CD4-positive, alpha-beta T cell (primary cell): ENCODE measurements at regions not wholly inside any gene's neighbourhood (a gene's known extent, or its start where the extent isn't known, plus 50 kb on each side); places are given as distances from the start of the nearest gene placed in this dataset.

Experiments
- ATAC-seq: fragments of 200-7000 bp; cut with Tn5 transposase; one replicate; pipeline ENCODE4 v1.10.0; 2022; ENCODE audit warnings: mild to moderate bottlenecking; ENCODE audit not compliant: poor library complexity
- CTCF ChIA-PET: fragments of 350-600 bp; sonication (Branson Sonifier 250); formaldehyde crosslinking; loops from one replicate; lab custom pipeline; 2021; ENCODE audit warnings: antibody characterized with exemption, inconsistent platforms; lab: Charles Lee
- POLR2A ChIA-PET: fragments of 350-600 bp; sonication (Branson Sonifier 250); formaldehyde crosslinking; loops from one replicate; lab custom pipeline; 2021; ENCODE audit warnings: antibody characterized with exemption, inconsistent platforms; lab: Charles Lee
- DNase-seq, 14 experiments: peaks; one replicate each; pipeline ENCODE4 v3.0.0-alpha.2; 2013 to 2020; ENCODE audit warnings: mixed read lengths in 2 of 14
- H3K27ac ChIP-seq, 2 donors: one replicate each; pipeline versions ENCODE4 v1.5.1 to v1.7.0; 2013; ENCODE audit warnings: low read length in 2 of 2, low read depth in 1 of 2, mild to moderate bottlenecking in 1 of 2
- H3K27me3 ChIP-seq, 2 experiments: 1 replicate in 1 of 2; 2 replicates in 1 of 2; pipeline versions ENCODE4 v1.6.1 to v1.7.0; 2013; ENCODE audit warnings: low read length in 2 of 2, control low read depth in 1 of 2, mild to moderate bottlenecking in 1 of 2, moderate library complexity in 1 of 2; ENCODE audit not compliant: insufficient read depth in 2 of 2, control insufficient read depth in 1 of 2
- H3K36me3 ChIP-seq: one replicate; pipeline ENCODE4 v1.6.1; 2013; ENCODE audit warnings: low read length, control low read depth; ENCODE audit not compliant: insufficient read depth
- H3K4me1 ChIP-seq: one replicate; pipeline ENCODE4 v1.6.1; 2013; ENCODE audit warnings: low read length, control low read depth; ENCODE audit not compliant: insufficient read depth
- H3K4me3 ChIP-seq: one replicate; pipeline ENCODE4 v1.5.1; 2013; ENCODE audit warnings: mild to moderate bottlenecking, low read length, moderate library complexity
- H3K9me3 ChIP-seq, 2 experiments: 1 replicate in 1 of 2; 2 replicates in 1 of 2; pipeline versions ENCODE4 v1.6.1 to v1.7.0; 2013; ENCODE audit warnings: low read length in 2 of 2, mild to moderate bottlenecking in 2 of 2, control low read depth in 1 of 2, moderate library complexity in 1 of 2; ENCODE audit not compliant: control insufficient read depth in 1 of 2, insufficient read depth in 1 of 2
- H3K27ac Mint-ChIP-seq: one replicate; pipeline ENCODE4 v1.8.0; 2020; ENCODE audit warnings: mixed read lengths
- H3K27me3 Mint-ChIP-seq: one replicate; pipeline ENCODE4 v1.8.0; 2021; ENCODE audit warnings: mixed read lengths
- H3K36me3 Mint-ChIP-seq: one replicate; pipeline ENCODE4 v1.8.0; 2021; ENCODE audit warnings: low read depth, mixed read lengths
- H3K4me1 Mint-ChIP-seq: one replicate; pipeline ENCODE4 v1.8.0; 2021; ENCODE audit warnings: low read depth, mixed read lengths
- H3K4me3 Mint-ChIP-seq: one replicate; pipeline ENCODE4 v1.8.0; 2020; ENCODE audit warnings: mild to moderate bottlenecking, mixed read lengths
- H3K9me3 Mint-ChIP-seq: one replicate; pipeline ENCODE4 v1.8.0; 2020; ENCODE audit warnings: mixed read lengths
- intact Hi-C, 2 experiments: fragments of 100-400 bp; cut with DNase I in 1 of 2; cut with micrococcal nuclease in 1 of 2; formaldehyde crosslinking; loops; one replicate each; pipeline versions ENCODE4 v1.15.1 to v1.9.0; 2023 to 2025; cut with DNase I, micrococcal nuclease
- TF ChIP-seq, protein P1 (sequence below): fragments of 200-600 bp; IDR thresholded peaks from one replicate; pipeline ENCODE4 v1.8.0; 2022; ENCODE audit warnings: antibody characterized with exemption, mild to moderate bottlenecking

- ATAC-seq (no peak), DNase-seq (no peak)
- Mint-ChIP-seq H3K9me3 (peaks cover 10% of the 10 kb centered on the region), H3K27me3 (no peaks in the 10 kb centered on the region), H3K36me3 (no peaks in the 10 kb centered on the region), H3K4me1 (no peaks in the 10 kb centered on the region), H3K27ac (no peak overlapping the region), H3K4me3 (no peak overlapping the region)
- Histone ChIP-seq H3K4me3 (no peak overlapping the region), H3K27ac (no peak overlapping the region), H3K9me3 (no peaks in the 10 kb centered on the region), H3K36me3 (no peaks in the 10 kb centered on the region), H3K27me3 (no peaks in the 10 kb centered on the region), H3K4me1 (no peaks in the 10 kb centered on the region)
- CTCF ChIA-PET: no interaction called here
- TF ChIP-seq, protein P1, sequence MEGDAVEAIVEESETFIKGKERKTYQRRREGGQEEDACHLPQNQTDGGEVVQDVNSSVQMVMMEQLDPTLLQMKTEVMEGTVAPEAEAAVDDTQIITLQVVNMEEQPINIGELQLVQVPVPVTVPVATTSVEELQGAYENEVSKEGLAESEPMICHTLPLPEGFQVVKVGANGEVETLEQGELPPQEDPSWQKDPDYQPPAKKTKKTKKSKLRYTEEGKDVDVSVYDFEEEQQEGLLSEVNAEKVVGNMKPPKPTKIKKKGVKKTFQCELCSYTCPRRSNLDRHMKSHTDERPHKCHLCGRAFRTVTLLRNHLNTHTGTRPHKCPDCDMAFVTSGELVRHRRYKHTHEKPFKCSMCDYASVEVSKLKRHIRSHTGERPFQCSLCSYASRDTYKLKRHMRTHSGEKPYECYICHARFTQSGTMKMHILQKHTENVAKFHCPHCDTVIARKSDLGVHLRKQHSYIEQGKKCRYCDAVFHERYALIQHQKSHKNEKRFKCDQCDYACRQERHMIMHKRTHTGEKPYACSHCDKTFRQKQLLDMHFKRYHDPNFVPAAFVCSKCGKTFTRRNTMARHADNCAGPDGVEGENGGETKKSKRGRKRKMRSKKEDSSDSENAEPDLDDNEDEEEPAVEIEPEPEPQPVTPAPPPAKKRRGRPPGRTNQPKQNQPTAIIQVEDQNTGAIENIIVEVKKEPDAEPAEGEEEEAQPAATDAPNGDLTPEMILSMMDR: no peak
- intact Hi-C loops: no loop called here
- POLR2A ChIA-PET: no interaction called here
These were observed 117.7 kb upstream of the GRM7 start for GRCh38 chr3:6743067-6743720.

DNA sequence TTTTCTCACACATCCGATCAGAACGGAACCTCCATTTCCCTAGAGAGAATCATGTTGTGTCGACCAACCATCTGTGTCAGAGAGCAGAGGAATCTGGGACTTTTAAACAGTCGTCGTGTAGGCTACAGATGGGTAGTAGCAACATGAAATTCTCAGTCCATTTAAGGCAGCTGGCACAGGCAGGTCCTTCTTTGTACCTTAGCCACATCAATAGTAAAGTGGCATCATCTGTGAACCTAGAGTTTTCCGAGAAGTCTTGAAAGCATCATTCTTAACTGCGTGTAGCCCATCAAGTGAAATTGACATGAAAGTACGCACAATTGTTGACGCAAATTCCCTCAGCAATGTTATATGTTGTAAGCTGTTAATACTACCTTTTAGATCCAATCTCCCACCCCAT, 114.5 kb upstream of the GRM7 start:
- H3K27ac Mint-ChIP-seq: no peak overlapping the region
- peaks cover 0 to 4% of the 10 kb centered on the region in 2 experiments for H3K9me3 ChIP-seq
- intact Hi-C loops: no loop called here
- H3K36me3 Mint-ChIP-seq: no peaks in the 10 kb centered on the region
- DNase-seq: no peak
- ChIA-PET POLR2A (no interaction called here), CTCF (no interaction called here)
- no peaks in the 10 kb centered on the region for H3K36me3 ChIP-seq
- H3K4me1 Mint-ChIP-seq: no peaks in the 10 kb centered on the region
- H3K4me3 ChIP-seq: no peak overlapping the region
- TF ChIP-seq, protein P1: no peak
- H3K27me3 ChIP-seq: no peaks in the 10 kb centered on the region
- H3K4me1 ChIP-seq: no peaks in the 10 kb centered on the region
- no peaks in the 10 kb centered on the region for H3K27me3 Mint-ChIP-seq
- H3K9me3 Mint-ChIP-seq: peaks cover 10% of the 10 kb centered on the region
- ATAC-seq: no peak
- no peak overlapping the region for H3K27ac ChIP-seq
- H3K4me3 Mint-ChIP-seq: no peak overlapping the region

GRCh38 chr3:6747017-6747416, 113.9 kb upstream of the GRM7 start:
- Mint-ChIP-seq H3K36me3 (no peaks in the 10 kb centered on the region), H3K27ac (no peak overlapping the region), H3K27me3 (no peaks in the 10 kb centered on the region), H3K4me1 (no peaks in the 10 kb centered on the region), H3K4me3 (no peak overlapping the region), H3K9me3 (peaks cover 10% of the 10 kb centered on the region)
- Histone ChIP-seq H3K4me3 (no peak overlapping the region), H3K27ac (no peak overlapping the region), H3K36me3 (no peaks in the 10 kb centered on the region), H3K4me1 (no peaks in the 10 kb centered on the region), H3K27me3 (no peaks in the 10 kb centered on the region), H3K9me3 (peaks cover 0 to 4% of the 10 kb centered on the region in 2 experiments)
- DNase-seq: no peak
- ChIA-PET CTCF (no interaction called here), POLR2A (no interaction called here)
- TF ChIP-seq, protein P1: no peak
- intact Hi-C loops: no loop called here
- no peak for ATAC-seq
